Right atrium auricular region (tissue), 2 donors: ENCODE measurements at regions not wholly inside any gene's neighbourhood (a gene's known extent, or its start where the extent isn't known, plus 50 kb on each side); places are given as distances from the start of the nearest gene placed in this dataset.
"Not testable (repeated sequence)": the region's sequence is repeated elsewhere in the genome, so short reads cannot be mapped to it uniquely, and the experiment has no call there.

Experiments used
- DNase-seq: peaks from one replicate; pipeline ENCODE4 v3.0.0-alpha.2; 2019; ENCODE audit warnings: low spot score
- H3K27ac ChIP-seq, 2 donors: fragments of 200-600 bp; sonication (generic); 1 replicate in 1 of 2; 2 replicates in 1 of 2; pipeline ENCODE4 v1.5.1; 2016 to 2019
- H3K27me3 ChIP-seq, 2 donors: fragments of 200-600 bp; sonication (generic); one replicate each; pipeline versions ENCODE4 v1.5.1 to v1.6.0; 2017 to 2019
- H3K36me3 ChIP-seq: fragments of 200-600 bp; sonication (generic); one replicate; pipeline ENCODE4 v1.5.1; 2016
- H3K4me1 ChIP-seq, 2 donors: fragments of 200-600 bp; sonication (generic); one replicate each; pipeline versions ENCODE4 v1.5.1 to v1.6.0; 2017 to 2019
- H3K4me3 ChIP-seq, 2 donors: fragments of 200-600 bp; sonication (generic); 1 replicate in 1 of 2; 2 replicates in 1 of 2; pipeline ENCODE4 v1.5.1; 2017 to 2019; ENCODE audit warnings: mild to moderate bottlenecking in 1 of 2, moderate library complexity in 1 of 2
- H3K9me3 ChIP-seq, 2 donors: fragments of 200-600 bp; sonication (generic); one replicate each; pipeline ENCODE4 v1.5.1; 2019
- CTCF ChIP-seq, 2 donors: fragments of 200-600 bp; sonication (generic); IDR thresholded peaks; one replicate each; pipeline ENCODE4 v1.5.1; 2019; ENCODE audit warnings: antibody characterized with exemption in 2 of 2

GRCh38 chr6:90687775-90688380 is 101.0 kb upstream of the MAP3K7 start:
- Histone ChIP-seq H3K27me3 (no peaks in the 10 kb centered on the region), H3K4me1 (no peaks in the 10 kb centered on the region), H3K9me3 (no peaks in the 10 kb centered on the region), H3K27ac (no peak overlapping the region), H3K4me3 (no peak overlapping the region), H3K36me3 (no peaks in the 10 kb centered on the region)
- no peak for DNase-seq
- no peak for TF ChIP-seq CTCF (IDR thresholded peaks at IDR 0.05)

- no peak for TF ChIP-seq CTCF (IDR thresholded peaks at IDR 0.05)
- DNase-seq: no peak
- Histone ChIP-seq H3K36me3 (no peaks in the 10 kb centered on the region), H3K4me3 (no peak overlapping the region), H3K27me3 (no peaks in the 10 kb centered on the region), H3K9me3 (no peaks in the 10 kb centered on the region), H3K4me1 (no peaks in the 10 kb centered on the region), H3K27ac (no peak overlapping the region)
Measured at GRCh38 chr6:90681863-90682262, 95.0 kb upstream of the MAP3K7 start.

DNA sequence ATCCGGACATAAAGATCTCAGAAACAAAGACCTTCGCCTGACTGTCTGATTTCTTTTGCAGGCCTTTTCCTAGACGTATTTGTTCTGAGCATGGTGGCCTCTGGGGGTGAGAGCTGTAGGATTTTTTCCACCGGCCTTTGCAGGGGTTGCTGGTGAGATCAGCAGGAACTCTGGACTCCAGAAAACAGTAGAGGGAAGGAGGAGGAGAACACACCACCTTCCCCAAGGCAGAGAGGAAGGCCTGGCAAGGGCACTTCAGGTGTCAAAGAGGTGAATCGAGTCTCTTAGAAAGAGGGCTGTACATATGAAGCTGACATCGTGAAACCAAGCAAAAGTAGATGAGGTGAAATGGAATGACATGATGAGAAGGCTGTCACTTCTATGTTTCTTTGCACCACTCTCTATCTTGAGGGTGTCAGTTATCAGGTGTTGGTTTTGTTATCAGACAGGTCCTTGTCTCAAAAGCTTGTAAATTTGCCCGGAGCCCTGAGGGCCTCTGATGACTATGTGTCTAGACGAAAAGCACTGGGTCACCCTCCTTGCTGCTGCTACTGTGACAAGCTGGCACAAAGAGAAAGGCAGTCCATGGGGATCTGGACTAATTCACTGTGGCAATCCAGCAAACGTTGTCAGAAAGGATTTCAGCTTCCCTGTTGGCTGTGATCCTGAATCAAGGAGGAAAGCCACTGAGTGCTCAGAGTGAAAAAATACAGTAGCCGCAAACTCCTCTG is 91.3 kb upstream of the MAP3K7 start:
- no peak overlapping the region for H3K4me3 ChIP-seq
- no peaks in the 10 kb centered on the region for H3K27me3 ChIP-seq
- H3K4me1 ChIP-seq: no peaks in the 10 kb centered on the region
- H3K36me3 ChIP-seq: no peaks in the 10 kb centered on the region
- no peak for TF ChIP-seq CTCF (IDR thresholded peaks at IDR 0.05)
- DNase-seq: no peak
- H3K9me3 ChIP-seq: no peaks in the 10 kb centered on the region
- no peak overlapping the region for H3K27ac ChIP-seq

GRCh38 chr6:90677440-90677839 is 90.6 kb upstream of the MAP3K7 start:
- Histone ChIP-seq H3K4me3 (no peak overlapping the region), H3K36me3 (no peaks in the 10 kb centered on the region), H3K9me3 (no peaks in the 10 kb centered on the region), H3K27ac (no peak overlapping the region), H3K27me3 (no peaks in the 10 kb centered on the region), H3K4me1 (no peaks in the 10 kb centered on the region)
- DNase-seq: no peak
- no peak for TF ChIP-seq CTCF (IDR thresholded peaks at IDR 0.05)

GRCh38 chr6:90676516-90677300 is 89.8 kb upstream of the MAP3K7 start:
- TF ChIP-seq CTCF (IDR thresholded peaks at IDR 0.05): no peak
- H3K4me3 ChIP-seq: no peak overlapping the region
- no peaks in the 10 kb centered on the region for H3K36me3 ChIP-seq
- H3K27ac ChIP-seq: no peak overlapping the region
- no peaks in the 10 kb centered on the region for H3K27me3 ChIP-seq
- H3K4me1 ChIP-seq: no peaks in the 10 kb centered on the region
- H3K9me3 ChIP-seq: no peaks in the 10 kb centered on the region
- DNase-seq: no peak

- not testable (repeated sequence) for H3K36me3 ChIP-seq, DNase-seq, H3K27ac ChIP-seq, H3K9me3 ChIP-seq, H3K4me3 ChIP-seq, H3K27me3 ChIP-seq, H3K4me1 ChIP-seq
Measured at GRCh38 chr6:90675107-90675506, 88.2 kb upstream of the MAP3K7 start.

DNA sequence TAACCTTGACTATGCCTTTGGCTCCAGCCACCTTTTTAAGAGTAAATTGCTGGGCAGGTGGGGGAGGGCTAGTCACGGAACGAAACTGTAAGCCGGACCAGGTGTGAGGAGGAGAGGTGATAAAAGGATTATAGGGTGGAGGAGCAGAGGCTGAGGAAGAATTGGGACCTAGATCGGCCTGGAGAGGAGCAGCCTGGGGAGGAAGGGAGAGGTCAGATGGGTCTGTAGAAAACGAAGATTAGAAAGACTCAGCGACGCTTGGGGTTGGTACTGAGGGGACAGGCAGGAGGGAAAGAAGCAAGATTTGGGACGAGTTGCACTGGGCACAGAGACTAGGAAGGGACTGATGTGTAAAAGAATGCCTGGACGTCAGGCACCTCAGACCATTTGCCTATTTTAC is 87.2 kb upstream of the MAP3K7 start:
- not testable (repeated sequence) for H3K27ac ChIP-seq, H3K9me3 ChIP-seq, DNase-seq

More for the DNA sequence above, 87.2 kb upstream of the MAP3K7 start:
- not testable (repeated sequence) for H3K27me3 ChIP-seq, H3K4me1 ChIP-seq, H3K36me3 ChIP-seq, H3K4me3 ChIP-seq
